HG02973 (cell line): ENCODE measurements at regions not wholly inside any gene's neighbourhood (a gene's known extent, or its start where the extent isn't known, plus 50 kb on each side); places are given as distances from the start of the nearest gene placed in this dataset.
"Not testable (repeated sequence)": the region's sequence is repeated elsewhere in the genome, so short reads cannot be mapped to it uniquely, and the experiment has no call there.

ENCODE experiments used
- ATAC-seq: cut with Tn5 transposase; IDR thresholded peaks from one replicate; pipeline ENCODE4 v1.9.1; 2021; ENCODE audit warnings: moderate library complexity; ENCODE audit not compliant: unreplicated experiment

DNA sequence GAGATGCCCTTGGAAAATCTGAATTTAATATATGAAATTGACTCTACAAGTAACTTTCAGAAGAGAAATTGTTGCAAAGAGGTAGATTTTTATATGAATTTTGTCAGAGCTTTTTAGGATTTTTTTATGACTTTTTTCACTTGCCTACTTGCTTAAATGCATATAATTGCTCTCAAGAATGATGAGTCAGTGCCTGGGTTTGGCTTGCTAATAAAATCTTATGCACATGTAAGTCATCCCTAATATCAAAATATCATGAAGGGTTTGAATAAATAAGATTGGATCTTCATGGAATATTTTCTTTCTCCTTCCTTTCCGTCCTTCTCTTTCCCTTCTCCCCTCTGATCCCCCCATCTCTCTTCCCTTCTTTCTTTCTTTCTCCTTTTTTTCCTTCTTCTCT is 354.1 kb downstream of the TXNL1 start:
- no peak for ATAC-seq

DNA sequence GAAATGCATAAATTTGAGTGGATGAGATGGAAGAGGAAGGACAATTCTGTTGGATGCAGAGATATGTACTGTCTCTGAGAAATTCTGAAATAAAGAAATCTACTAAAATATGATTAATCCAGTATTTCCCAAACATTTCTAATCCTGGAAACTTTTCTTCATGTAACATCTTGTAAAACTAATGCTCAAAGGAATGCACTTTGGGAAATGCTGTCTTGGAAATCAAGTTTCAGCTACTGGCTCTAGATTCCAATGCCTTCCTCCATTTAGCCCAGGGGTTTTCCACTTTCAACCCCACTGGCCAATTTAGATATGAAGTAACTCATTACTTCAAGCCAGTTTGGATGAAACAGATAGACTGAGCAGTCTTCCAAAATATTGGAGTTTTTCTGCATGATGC is 355.1 kb downstream of the TXNL1 start:
- ATAC-seq: no peak

DNA sequence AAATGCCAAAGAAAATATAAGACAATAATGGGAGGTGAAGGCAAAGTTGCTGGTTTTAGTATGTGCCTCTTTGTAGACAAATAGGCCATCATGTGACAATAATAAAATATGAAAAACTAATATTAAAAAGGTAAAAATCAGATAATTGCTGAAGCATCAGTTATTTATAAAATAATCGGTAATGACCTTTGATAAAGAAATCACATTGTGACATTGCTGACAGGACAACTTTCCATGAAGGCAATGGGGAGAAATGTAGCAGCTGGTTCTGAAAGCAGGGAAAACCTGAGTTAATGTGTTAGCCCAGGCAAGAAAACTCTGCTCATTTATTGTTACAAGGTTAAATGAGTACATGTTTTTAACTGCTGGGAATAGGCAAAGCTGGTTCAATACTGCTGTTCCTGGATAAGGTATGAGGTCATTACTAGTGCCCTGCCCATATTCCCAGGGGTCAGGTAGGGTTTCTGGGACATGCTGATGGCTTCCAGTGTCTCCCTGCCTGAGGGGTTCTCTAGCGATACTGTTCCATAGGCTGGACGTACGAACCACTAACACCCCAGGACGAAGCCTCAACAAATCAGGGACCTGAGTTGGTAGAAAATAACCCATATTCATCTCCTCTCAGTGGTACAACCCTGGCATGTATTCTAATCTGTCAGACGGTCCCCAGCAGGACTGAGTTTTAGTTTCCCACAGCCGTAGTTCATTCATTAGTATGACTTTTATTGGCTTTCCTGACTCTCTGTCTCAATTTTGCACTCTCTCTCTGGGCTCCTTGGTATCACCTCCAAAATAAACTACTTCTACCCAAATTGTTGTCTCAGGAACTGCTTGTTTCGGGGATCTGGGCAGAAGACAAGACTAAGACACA is 355.9 kb downstream of the TXNL1 start:
- ATAC-seq: no peak

DNA sequence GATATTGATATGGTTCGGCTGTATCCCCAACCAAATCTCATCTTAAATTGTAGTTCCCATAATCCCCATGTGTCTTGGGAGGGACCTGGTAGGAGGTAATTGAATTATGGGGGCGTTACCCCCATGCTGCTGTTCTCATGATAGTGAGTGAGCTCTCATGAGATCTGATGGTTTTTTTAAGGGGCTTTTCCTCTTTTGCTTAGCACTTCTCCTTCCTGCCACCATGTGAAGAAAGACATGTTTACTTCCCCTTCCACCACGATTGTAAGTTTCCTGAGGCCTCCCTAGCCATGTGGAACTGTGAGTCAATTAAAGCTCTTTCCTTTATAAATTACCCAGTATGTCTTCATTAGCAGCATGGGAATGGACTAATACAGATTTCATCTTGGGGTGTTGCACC is 358.6 kb downstream of the TXNL1 start:
- not testable (repeated sequence) for ATAC-seq

DNA sequence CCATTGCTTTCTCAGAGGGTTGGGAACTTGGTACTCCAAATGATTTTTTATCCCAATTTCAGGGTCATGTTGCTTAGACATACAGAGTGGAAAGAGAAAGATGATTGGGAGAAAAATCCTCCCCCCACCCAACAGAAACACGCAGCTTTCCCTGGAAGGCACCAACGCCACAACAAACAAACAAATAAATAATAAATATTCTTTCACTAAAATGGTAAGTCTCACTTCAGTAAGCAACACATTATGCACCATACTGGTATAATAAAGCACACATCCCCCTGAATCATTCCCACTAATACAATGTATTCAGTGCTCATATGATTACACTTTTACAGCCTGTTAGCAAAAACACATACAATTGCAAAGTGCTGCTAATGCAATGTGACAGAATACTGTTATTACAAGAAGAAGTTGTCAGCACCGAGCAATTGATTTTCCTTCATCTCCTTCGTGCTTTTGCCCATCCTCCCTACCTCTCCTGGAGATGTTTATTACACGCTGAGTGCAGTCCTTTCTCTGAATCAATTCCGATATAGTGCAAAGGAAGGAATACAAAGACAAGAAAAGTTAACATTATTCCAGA is 359.9 kb downstream of the TXNL1 start:
- no peak for ATAC-seq

DNA sequence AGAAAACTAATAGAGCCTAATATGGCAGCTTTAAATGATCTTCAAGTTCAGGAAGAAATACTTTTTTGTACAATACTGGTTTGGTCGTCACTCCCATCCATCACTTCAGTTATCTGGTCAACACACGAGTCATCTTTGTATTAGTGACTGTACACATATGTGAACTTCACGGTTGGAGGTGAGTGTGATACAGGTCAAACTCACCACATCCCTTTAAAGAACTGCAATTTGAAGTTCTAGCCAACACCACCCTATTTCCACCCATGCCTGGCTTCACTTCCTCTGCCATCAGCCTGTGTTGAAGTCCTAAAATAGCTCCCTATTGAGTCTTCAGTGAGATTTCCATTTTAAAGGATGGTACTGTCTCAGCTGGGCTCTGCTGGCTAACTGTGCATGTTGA is 361.9 kb downstream of the TXNL1 start:
- no peak for ATAC-seq

DNA sequence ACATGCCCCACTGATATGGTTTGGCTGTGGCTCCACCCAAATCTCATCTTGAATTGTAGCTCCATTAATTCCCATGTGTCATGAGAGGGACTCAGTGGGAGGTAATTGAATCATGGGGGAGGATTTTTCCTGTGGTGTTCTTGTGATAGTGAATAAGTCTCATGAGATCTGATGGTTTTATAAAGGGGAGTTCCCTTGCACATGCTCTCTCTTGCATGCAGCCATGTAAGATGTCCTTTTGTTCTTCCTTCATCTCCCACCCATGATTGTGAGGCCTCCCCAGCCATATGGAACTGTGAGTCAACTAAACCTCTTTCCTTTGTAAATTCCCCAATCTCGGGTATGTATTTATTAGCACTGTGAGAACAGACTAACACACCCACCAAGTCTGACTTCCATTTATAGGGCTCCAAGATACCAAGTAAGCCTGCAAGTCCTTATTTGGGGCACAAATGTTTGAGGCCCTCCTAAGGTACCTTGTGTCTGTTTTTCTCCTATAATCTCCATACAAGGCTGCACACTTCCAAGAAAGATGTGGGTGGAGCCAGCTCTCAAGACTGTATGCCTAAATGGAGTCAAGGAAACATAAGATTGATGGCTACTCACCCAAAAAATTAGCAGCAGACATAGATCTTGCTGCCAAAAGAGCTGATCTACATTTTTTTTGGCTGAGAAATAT is 364.7 kb downstream of the TXNL1 start:
- ATAC-seq: no peak

DNA sequence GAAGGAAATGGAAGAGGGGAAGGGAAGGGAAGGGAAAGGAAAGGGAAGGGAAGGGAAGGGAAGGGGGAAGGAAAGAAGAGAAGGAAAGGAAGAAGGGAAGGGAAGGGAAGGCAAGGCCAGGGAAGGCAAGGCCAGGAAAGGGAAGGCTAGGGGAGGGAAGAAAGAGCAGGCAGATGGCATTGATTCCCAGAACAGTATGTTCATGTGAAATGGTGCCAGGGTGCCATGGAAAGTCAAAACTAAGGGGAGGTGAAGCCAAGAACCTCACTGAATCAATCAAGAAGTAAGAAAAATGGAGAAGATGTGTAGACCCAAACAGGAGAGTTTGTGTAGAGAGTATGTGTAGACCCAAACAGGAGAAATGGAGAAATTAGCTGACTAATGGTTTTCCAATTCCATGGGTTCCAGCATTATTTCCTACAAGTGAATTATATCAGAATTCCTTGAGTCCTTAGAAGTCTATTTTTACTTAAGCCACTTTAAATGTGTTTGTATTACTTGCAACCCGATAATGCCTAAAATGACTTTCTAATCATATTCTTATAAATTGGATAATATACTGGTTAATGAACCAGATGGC is 367.6 kb downstream of the TXNL1 start:
- no peak for ATAC-seq

DNA sequence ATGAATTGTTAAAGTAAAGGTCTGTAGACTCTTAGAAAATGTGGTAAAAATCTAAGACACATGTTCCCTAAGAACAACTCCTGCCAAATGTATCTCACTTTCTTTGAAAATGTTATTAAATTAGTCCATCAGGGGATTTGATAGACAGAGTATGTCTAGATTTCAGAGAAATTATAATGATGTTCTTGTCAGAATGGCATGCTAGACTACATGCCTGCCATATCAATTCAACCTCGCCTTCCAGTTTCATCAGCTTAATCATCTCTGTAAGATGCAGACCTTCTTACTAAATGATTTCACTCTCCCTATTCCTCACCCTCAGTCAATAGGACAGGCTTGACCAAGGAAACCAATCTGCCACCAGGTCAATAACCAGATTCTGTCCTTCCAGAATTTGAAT is 368.4 kb downstream of the TXNL1 start:
- ATAC-seq: no peak

DNA sequence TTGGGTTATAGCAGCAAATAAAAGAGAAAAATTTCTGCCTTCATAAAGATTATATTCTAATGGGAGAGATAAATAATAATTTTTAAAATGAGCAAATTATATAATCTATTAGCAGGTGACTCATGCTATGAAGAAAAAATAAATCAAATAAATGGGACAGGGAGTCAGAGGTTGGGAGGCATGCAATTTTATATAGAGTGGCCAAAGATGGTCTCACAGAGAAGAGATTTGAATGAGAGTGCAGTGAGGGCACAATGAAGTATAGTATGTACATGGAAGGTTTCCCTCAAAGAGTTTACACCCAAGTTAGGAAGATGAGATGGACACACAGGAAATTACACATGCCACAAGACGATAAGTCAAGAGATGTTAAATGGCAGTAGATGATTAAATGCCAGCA is 369.4 kb downstream of the TXNL1 start:
- no peak for ATAC-seq

DNA sequence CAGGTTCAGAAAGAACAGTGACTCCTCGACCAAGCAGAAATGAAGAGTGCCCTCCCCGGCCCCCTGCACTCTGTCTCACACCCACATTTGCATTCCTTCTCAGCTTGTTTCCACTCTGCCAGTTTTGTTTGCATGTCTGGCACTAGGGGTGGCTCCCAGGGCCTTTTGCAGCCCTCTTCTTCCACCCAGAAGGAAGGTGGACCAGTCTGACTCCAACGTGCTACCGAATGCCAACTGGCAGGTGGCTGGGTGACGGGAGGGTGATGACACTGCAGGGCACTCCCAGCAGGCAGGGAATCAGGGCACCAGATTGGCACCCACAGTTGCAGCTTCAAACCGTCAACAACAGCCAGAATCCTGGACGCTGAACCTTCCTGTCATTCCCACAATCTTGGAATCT is 371.1 kb downstream of the TXNL1 start:
- ATAC-seq: no peak

DNA sequence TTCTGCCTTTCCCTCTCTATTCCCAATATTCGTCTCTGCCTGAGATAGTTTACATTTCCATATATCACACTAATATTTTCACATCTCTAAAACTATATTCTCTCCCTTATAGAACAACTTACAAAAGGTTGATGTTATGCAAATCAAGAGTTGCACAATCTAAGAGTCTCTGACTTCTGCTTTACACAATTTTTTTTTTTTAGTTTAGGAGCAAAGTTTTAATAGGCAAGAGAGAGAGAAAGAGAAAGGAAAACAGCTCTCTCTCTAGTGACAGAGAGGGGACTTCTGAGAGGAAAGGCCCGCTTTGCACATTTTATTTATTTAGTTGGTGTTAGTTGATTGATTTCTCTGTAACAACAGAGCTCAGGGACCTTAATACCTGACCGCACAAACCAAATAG is 380.2 kb downstream of the TXNL1 start:
- ATAC-seq: no peak

DNA sequence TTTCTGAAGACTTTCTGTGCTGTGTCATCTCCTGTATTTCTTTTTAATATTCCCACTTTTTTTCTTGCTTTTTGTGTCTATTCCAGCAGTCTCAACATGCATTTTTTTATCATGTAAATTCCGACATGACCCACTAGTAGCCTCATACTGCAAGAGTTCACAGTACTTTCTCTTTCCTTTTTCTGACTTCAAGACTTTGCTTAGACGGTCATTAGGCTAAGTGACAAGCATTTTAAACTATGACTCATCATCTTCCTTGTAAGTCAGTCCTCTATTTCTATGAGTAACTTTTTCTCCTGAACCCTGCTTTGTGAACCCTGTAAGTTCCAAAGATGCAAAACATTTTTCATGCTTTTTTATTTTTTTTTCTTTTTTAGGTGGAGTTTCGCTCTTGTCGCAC is 381.2 kb downstream of the TXNL1 start:
- peak; percentile 63 for ATAC-seq

DNA sequence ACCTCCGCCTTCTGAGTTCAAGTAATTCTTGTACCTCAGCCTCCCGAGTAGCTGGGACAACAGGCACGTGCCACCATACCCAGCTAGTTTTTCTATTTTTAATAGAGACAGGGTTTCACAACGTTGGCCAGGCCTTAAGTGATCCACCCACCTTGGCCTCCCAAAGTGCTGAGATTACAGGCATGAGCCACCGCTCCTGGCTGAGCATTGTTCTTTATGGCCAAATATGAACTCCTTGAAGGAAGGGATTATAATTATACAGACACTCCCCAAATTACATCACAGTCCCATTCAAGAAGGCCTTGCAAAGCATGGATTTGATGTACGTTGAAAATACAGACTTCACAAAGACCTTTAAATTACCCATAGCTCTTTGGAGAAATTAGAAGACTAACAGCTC is 381.7 kb downstream of the TXNL1 start:
- ATAC-seq: no peak

DNA sequence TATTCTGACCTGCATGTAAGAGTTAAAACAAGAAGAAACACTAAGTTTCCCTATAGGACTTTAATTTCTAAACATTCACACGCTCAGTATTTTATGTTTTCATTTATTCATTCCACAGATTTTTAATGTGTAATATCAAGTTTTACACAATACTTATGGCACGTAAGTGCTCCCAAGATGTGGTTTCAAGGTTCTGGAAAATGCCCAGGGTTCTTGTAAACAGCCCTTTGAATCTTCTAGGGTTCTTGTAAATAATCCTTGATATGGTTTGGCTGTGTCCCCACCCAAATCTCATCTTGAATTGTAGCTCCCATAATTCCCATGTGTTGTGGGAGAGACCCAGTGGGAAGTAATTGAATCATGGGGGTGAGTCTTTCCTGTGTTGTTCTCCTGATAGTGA is 383.0 kb downstream of the TXNL1 start:
- ATAC-seq: no peak

DNA sequence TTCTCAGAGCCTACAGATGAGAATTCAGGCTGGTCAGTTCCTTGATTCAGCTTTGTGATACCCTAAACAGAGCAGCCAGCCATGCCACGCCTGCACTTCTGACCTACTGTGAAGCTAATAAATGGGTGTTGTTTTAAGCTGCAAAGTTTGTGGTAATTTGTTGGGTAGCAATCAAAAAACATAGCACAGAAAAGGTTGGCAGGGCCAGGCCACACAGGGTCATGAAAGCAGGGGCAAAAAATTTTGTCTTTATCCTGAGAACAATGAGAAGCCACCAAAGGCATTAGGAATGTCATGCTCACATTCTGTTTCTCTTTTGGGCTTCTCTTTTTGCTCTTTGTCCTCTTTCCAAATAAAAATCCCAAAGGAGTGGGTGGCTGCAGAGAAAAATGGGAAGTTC is 385.9 kb downstream of the TXNL1 start:
- ATAC-seq: no peak

DNA sequence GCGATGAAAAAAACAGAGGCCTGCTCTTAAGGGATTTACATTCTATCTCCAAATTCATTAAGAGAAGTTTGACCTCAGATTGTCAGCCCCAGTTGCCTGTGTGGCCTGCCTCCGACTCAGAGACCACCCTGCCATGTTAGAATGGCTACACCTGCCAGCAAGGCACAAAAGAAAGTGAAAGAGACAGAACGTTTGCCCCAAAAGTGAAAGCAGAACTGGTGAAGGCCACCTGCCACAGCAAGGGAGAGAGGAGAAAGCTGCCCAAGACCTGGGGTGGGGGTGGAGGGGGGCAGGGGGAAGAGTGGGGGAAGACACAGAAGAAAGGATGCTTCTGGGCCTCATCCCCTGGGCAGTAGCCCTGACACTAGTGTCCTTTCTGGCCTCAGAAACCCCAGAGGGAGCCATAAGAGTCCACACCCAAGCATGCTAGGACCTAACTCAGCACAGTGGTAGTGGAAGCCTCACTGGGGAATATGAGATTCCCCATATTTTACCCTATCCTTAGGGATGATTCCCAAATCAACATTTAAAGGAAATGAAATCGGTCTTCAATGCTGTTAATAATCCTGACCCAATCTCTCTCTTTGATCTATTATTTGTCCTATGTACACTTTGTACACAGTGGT is 389.7 kb downstream of the TXNL1 start:
- ATAC-seq: peak; percentile 91

DNA sequence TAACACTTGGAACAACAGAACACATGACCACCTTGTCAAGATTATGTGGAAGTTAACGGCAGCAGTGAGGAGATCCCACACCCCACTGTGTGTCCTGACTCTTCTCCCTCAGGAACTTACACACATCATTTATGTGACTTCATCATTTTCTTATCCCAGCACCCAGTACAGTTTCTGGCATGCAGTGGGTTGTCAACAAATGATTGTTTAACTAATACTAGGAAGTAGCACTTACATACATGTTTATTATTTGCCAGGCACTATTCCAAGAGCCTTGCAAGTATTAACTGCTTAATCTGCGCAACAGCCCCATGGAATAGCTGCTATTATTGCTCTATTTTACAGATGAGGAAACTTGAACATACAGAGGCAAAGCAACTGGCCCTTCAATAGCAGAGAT is 391.5 kb downstream of the TXNL1 start:
- no peak for ATAC-seq

DNA sequence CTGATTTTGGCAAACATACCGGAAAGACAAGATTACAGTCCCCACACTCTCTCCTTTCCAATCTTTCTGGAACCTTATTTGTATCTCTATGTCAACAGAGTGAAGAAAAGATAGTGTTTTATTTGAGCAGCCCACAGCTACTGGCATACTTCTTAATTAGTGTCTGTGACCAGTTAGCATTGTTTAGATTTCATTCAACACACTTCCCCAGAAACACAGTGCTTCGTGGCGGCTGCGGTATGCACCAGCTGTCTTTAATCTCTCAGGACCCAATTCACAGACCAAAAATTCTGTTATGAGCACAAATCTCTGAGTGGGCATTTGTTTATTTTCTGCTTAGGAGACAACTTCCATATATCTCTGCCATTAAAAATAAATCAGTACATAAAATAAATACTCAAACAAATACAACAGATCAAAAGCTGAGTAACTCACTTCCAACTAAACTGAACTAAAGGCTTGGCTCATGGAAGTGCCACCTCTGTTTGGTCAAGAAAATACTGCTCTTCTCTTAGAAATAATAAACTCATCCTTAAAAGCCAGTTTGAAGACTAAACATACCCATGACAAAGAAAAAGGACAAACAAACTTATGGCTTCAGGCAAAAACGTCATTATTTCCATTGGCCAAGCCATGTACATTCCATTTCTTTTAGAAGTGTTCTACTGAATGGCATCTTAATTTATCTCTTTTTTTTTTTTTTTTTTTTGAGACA is 392.4 kb downstream of the TXNL1 start:
- ATAC-seq: no peak

DNA sequence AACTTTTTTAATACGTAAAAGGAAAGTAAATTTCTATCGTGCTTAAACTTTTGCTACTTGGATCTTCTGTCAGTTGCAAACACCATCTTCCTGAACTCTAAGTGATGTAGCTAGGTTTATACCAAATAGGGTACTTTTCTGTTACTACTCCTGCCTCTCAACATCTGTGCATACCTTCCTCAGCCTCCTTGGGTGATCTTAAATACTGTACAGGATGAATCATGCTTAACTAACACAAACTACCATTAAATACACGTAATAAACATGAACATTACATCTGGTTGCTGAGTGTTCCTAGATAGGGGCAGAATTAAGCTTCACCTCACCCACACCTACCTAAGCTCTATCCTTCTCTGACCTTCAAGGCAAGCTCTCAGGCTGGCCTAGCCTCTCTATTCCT is 398.0 kb downstream of the TXNL1 start:
- no peak for ATAC-seq

DNA sequence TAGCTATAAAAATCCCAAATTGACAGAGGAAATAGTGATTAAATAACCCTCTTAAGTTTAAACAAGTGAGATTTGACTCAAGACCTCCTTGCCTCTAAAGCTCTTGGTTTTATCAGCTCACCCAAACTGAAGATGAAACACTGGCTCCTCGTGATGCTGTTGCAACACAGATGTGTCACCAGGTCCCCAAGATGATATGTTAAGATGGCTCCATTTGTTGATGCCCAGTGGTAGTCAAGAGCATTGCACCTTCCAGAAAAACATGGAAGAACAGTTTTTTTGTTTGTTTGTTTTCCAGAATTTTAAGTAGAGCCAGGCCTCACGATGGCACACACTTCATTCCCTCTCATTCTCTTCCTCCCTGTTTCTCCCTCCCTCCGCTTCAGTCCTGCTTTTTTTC is 399.8 kb downstream of the TXNL1 start:
- ATAC-seq: no peak
